ENCODE measurements at regions not wholly inside any gene's neighbourhood (a gene's known extent, or its start where the extent isn't known, plus 50 kb on each side); places are given as distances from the start of the nearest gene placed in this dataset.
"Not testable (repeated sequence)": the region's sequence is repeated elsewhere in the genome, so short reads cannot be mapped to it uniquely, and the experiment has no call there.

GRCh38 chr13:80677227-80677626 is 336.3 kb upstream of the SPRY2 start:
- no peak for DNase-seq

- DNase-seq: not testable (repeated sequence)
Measured at GRCh38 chr13:80675442-80675841, 334.5 kb upstream of the SPRY2 start.

DNA sequence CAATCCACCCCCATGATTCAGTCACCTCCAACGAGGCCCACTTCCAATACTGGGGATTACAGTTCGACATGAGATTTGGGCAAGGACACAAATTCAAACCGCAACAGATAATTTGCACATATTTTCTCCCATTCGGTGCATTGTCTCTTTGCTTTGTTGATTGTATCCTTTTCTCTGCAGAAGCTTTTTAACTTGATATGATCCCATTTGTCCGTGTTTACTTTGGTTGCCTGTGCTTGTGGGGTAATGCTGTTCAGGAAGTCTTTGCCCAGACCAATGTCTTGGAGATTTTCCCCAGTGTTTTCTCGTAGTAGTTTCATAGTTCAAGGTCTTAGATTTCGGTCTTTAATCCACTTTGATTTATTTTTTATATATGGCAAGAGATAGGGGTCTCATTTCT is 330.8 kb upstream of the SPRY2 start:
- DNase-seq: no peak

- no peak for DNase-seq
Measured at GRCh38 chr13:80669112-80669511, 328.2 kb upstream of the SPRY2 start.

- no peak for DNase-seq
Measured at GRCh38 chr13:80668452-80668851, 327.5 kb upstream of the SPRY2 start.

GRCh38 chr13:80666782-80667552 is 326.0 kb upstream of the SPRY2 start:
- no peak for DNase-seq

DNA sequence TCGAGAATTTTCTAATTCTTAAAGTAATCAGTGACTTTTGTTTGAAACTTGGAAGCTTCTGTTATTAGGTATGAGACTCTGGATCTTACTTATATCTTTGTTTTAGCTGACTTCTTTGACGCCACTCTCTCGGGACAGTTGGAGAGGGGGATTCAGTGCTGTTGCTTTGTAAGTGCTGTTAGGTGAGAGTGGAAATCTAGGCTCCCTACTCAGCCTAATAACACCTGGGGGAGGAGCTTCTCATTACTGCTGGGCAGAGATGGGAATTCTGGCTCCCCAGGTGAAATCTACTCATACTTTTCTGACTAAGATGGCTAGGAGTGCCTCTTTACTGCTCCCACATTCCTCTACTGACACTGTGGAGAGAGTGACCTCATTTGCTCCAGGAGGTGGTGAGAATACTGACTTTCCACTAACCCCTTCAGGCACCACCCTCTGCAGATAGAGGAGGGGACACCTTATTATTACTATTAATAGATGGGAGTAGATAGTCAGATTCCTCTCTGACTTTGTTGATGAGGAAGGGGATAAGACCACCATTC is 324.9 kb upstream of the SPRY2 start:
- no peak for DNase-seq

- DNase-seq: no peak
Measured at GRCh38 chr13:80664950-80665349, 324.0 kb upstream of the SPRY2 start.

GRCh38 chr13:80663788-80664187 is 322.9 kb upstream of the SPRY2 start:
- no peak for DNase-seq

DNA sequence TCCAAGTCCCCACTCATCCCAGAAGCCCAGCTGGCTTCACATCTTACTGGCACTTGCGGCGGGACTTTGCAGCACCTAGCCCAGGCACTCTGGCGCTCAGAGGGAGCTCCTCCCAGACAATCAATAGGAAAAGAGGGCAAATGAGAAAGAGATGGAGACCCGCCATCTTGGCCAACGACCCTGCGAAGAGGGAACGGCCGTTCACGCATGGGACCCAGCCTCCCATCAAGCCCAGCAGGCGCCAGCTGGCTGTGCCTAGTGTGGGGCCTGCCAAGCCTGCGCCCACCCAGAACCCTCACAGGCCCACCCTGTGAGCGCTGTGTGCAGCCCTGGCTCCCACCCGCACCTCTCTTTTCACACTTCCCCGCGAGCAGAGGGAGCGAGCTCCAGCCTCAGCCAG is 317.8 kb upstream of the SPRY2 start:
- DNase-seq: no peak

GRCh38 chr13:80656512-80656904 is 315.6 kb upstream of the SPRY2 start:
- DNase-seq: no peak

DNA sequence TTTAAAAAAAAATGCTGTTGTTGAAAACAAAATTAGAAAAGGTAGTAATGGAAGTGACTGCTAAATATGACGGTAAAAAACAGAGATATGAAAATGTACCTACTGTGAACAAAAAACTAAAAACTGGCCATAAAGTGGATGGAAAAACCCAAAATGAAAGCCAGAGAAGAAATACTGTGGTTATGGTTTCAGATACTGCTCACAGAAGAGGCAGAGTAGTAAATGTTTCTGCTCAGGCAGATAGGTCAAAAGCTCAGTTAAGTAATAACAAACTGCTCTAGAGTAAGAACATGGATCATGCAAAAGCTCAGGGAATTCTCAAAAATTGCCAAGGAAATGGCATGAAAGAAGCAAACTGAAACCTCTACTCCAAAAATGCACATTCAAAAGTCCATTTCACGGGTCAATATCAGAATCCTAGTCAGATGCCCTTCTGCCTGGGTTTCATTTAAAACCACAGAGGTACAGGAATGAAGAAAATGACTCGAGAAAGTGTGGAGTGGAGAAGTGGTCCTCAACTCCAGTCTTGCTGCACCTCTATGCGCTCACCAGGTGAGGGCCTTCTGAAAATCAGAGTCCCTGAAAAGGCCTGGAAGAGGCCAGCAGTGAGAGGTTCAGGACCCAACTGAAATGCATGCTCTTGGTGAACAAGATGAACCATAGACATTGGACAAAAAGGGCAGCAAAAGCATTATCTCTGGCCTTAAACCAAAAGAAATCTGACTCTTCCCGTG is 315.0 kb upstream of the SPRY2 start:
- no peak for DNase-seq

GRCh38 chr13:80654638-80655249 is 313.8 kb upstream of the SPRY2 start:
- DNase-seq: no peak

- DNase-seq: no peak
Measured at GRCh38 chr13:80649274-80649673, 308.3 kb upstream of the SPRY2 start.

- DNase-seq: no peak
Measured at GRCh38 chr13:80642641-80643040, 301.7 kb upstream of the SPRY2 start.

DNA sequence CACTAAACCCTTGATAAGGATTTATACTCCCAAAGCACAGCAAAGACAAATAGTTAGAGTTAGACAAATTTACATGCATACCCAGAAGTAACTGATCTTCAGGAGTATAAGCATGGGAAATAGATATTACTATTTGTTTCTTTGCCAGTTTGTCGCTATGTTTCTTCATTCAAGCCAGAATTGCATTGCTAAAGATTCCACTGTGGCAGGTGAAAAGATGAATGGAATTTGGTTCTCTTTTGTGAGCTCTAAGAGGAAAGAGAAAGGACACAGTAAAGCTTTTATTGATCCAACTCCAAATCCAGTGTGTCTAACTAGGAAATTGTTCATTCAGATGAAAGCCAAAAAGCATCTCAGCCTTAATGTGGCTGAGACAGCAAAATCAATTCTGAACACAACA is 292.3 kb upstream of the SPRY2 start:
- no peak for DNase-seq

DNA sequence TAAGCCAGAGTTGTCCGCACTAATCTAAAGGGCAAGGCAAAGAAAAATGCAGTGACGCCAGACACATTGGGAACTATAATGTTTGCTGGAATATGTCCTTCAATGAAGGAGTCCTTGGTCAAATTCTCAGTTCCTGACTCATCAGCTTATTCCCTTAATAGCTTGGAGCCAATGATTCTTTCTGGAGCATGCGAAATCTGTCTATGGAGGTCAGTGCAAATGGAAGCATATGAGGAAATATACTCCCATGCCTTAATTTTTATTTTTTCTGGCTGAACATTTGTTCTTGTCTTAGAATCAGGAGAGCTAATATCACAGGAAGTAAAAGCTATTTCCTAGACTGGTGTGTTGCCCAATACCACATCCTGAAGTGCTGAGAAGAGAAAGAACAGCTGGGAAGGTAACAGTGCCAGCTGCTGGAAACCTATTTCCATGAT is 289.8 kb upstream of the SPRY2 start:
- no peak for DNase-seq

- no peak for DNase-seq
Measured at GRCh38 chr13:80618781-80619180, 277.9 kb upstream of the SPRY2 start.

DNA sequence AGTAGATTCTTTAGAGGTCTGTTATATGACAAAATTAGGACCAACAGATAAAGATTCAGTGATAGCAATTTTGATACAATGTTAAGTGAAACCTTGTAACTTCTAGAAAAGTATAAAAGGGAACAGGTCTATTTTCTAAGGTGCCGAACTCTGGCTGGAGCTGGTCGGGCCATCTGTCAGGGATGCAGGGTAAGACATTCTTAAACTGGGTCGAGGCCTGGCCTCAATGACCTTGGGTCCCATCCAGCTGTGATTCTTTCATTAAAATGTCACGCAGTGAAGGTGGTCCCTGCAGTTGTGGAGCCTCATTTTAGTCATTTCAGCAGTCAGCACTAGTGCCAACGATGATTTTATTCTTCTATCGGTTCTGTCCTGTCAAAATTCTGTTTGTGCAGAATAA is 271.9 kb upstream of the SPRY2 start:
- DNase-seq: no peak

DNA sequence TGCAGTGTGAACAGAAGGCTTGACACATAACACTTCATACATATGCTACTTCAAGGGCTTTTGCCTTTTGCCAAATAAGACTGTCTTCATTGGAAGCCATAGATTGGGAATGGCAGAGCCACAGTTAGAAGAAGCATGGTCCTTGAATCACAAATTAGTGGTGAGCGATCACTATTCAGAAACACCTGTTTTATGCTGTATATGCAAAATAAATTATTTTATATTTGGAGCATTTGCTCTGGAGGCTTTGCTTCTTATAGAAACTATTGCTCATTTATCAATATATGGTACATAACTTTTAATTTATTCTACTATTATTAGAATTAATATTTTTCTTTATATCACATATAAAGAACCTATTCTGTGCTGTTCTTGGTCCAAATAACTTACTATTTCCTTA is 270.4 kb upstream of the SPRY2 start:
- no peak for DNase-seq

GRCh38 chr13:80605716-80606115 is 264.8 kb upstream of the SPRY2 start:
- DNase-seq: no peak

DNA sequence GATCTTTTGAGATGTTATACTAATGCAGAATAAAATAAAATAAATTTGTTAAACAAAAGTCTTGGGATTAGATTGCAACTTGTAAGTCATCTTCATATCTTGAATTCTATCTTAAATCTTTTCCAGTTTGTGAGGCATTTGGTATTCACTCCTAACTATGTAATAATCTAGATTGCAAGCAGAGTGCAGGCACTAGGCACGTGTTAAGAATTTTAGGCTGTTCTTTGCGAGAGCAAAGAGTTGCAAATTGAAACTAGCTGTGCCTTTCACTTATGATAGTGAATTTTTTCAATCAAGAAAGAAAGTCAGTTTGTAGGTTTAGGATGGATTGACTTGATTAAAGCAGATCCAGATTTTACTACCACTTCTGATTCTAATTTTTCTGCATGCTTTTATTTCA is 264.1 kb upstream of the SPRY2 start:
- DNase-seq: no peak

DNA sequence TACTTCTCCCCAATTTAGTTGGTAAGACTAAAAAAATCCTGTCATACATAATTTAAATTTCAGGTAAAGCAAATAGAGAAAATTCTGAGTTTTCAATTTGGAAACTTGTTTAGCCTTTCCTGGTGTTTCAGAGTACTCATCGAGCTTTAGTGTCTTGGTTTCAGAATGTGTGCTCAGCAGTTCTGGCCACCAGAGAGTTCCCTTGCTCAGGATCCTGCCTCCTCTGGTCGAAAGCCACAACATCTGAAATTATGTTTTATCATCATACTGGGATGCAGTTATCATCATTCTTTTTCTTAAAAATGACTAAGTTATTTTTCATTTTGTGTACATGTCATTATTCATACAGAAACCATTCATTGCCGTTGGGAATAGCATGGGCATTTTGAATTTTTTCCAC is 263.2 kb upstream of the SPRY2 start:
- DNase-seq: no peak

DNA sequence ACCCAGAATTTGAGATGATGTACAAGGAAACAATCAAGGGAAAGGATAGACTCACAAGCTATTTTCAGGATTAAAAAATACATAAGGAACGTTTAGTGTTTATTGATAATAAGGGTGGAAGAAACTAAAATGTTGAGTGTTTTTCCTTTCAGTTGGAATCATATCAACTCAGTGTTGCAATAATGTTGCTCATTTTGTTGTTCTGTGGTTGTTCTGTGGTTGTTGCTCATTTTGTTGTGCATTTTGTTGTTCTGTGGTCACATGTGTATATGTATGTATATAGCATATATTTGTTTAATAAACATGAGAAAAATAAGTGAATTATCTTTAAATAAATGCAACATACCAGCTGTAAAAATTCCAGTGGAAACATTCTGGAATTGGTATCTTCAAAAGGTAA is 262.4 kb upstream of the SPRY2 start:
- DNase-seq: no peak

Measured in NCI-H1694 (cell line).